ENCODE measurements at regions not wholly inside any gene's neighbourhood (a gene's known extent, or its start where the extent isn't known, plus 50 kb on each side); places are given as distances from the start of the nearest gene placed in this dataset.

- no peaks in the 10 kb centered on the region for H3K36me3 ChIP-seq (ENCODE audit: control insufficient read depth, insufficient read depth, low read length)
- TF ChIP-seq, protein P1, sequence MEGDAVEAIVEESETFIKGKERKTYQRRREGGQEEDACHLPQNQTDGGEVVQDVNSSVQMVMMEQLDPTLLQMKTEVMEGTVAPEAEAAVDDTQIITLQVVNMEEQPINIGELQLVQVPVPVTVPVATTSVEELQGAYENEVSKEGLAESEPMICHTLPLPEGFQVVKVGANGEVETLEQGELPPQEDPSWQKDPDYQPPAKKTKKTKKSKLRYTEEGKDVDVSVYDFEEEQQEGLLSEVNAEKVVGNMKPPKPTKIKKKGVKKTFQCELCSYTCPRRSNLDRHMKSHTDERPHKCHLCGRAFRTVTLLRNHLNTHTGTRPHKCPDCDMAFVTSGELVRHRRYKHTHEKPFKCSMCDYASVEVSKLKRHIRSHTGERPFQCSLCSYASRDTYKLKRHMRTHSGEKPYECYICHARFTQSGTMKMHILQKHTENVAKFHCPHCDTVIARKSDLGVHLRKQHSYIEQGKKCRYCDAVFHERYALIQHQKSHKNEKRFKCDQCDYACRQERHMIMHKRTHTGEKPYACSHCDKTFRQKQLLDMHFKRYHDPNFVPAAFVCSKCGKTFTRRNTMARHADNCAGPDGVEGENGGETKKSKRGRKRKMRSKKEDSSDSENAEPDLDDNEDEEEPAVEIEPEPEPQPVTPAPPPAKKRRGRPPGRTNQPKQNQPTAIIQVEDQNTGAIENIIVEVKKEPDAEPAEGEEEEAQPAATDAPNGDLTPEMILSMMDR (IDR thresholded peaks at IDR 0.05; ENCODE audit: insufficient read depth, low read depth, low read length): no peak
- ChIA-PET POLR2A (no interaction called here), CTCF (no interaction called here)
- no peaks in the 10 kb centered on the region for H3K27me3 ChIP-seq (ENCODE audit: control insufficient read depth, insufficient read depth, low read length)
- no peak for DNase-seq (ENCODE audit: low read depth)
- H3K4me3 ChIP-seq (ENCODE audit: low read depth, low read length): no peak overlapping the region
Observed at GRCh38 chr3:35492841-35493240, 146.5 kb upstream of the ARPP21 start.

GRCh38 chr3:35498506-35499210, 140.7 kb upstream of the ARPP21 start:
- no peak for DNase-seq (ENCODE audit: low read depth)
- TF ChIP-seq, protein P1 (IDR thresholded peaks at IDR 0.05; ENCODE audit: insufficient read depth, low read depth, low read length): no peak
- Histone ChIP-seq H3K4me3 (ENCODE audit: low read depth, low read length) (no peak overlapping the region), H3K27me3 (ENCODE audit: control insufficient read depth, insufficient read depth, low read length) (no peaks in the 10 kb centered on the region), H3K36me3 (ENCODE audit: control insufficient read depth, insufficient read depth, low read length) (no peaks in the 10 kb centered on the region)
- CTCF ChIA-PET: no interaction called here
- POLR2A ChIA-PET: no interaction called here

DNA sequence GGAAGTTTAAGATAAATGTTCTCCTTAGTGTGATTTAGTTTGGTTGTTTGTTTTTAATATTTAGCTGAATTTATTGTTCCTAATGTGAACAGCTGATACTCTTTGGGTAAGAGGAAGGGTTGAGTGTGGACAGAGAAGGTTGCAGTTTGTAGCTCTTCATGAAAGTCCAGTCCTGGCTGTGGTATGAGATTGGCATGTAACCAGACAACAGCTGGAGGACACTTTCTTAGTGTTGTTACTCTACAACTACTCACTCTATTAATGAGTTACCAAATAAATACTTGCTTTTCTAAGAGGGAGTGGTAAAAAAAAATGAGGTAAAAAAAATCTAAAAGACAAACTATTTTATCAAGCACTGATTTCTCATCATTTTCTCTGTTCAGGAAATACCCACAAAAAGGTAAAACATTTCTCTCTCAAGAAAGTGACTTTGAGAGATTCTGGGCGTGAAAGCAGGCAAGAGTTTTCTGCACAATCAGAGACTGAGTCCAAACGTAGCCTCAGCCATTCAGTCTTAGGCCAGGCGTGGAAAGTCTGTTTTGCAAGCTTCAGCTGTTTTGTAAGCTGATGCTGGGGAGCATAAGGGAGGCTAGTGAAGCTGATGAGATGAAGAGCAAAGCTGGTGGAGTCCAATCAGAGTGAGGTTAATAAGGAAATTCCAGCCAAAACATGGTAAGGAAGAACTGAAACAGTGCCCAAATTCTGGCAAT, 138.5 kb upstream of the ARPP21 start:
- H3K36me3 ChIP-seq (ENCODE audit: control insufficient read depth, insufficient read depth, low read length): no peaks in the 10 kb centered on the region
- TF ChIP-seq, protein P1 (IDR thresholded peaks at IDR 0.05; ENCODE audit: insufficient read depth, low read depth, low read length): no peak
- H3K4me3 ChIP-seq (ENCODE audit: low read depth, low read length): no peak overlapping the region
- no peak for DNase-seq (ENCODE audit: low read depth)
- ChIA-PET POLR2A (no interaction called here), CTCF (no interaction called here)
- no peaks in the 10 kb centered on the region for H3K27me3 ChIP-seq (ENCODE audit: control insufficient read depth, insufficient read depth, low read length)

DNA sequence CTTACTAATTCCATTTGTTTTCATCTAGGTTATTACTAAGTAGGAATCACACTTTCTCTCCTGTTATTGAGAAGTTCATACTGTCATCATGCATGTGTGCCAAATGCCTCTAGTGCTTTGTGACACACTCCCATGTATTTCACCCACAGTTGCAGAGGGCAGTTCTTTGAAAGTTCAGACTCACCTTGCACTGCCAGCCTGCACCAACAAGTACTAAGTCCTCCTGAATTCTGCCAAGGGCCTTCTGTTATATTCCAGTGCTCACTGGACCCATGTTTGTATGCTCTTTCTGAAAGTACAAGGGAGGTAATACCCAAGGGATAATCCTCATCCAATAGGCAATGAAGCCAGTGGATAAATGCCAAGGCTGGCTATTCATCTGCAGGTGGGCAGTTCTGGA, 136.6 kb upstream of the ARPP21 start:
- Histone ChIP-seq H3K36me3 (ENCODE audit: control insufficient read depth, insufficient read depth, low read length) (no peaks in the 10 kb centered on the region), H3K4me3 (ENCODE audit: low read depth, low read length) (no peak overlapping the region), H3K27me3 (ENCODE audit: control insufficient read depth, insufficient read depth, low read length) (no peaks in the 10 kb centered on the region)
- TF ChIP-seq, protein P1 (IDR thresholded peaks at IDR 0.05; ENCODE audit: insufficient read depth, low read depth, low read length): no peak
- POLR2A ChIA-PET: no interaction called here
- DNase-seq (ENCODE audit: low read depth): no peak
- CTCF ChIA-PET: no interaction called here

- H3K36me3 ChIP-seq (ENCODE audit: control insufficient read depth, insufficient read depth, low read length): no peaks in the 10 kb centered on the region
- no peak for DNase-seq (ENCODE audit: low read depth)
- ChIA-PET CTCF (no interaction called here), POLR2A (no interaction called here)
- TF ChIP-seq, protein P1 (IDR thresholded peaks at IDR 0.05; ENCODE audit: insufficient read depth, low read depth, low read length): no peak
- H3K4me3 ChIP-seq (ENCODE audit: low read depth, low read length): no peak overlapping the region
- no peaks in the 10 kb centered on the region for H3K27me3 ChIP-seq (ENCODE audit: control insufficient read depth, insufficient read depth, low read length)
Observed at GRCh38 chr3:35505181-35505580, 134.1 kb upstream of the ARPP21 start.

Data from BJ (cell line).